Spleen (tissue), 11 donors: ENCODE measurements at regions not wholly inside any gene's neighbourhood (a gene's known extent, or its start where the extent isn't known, plus 50 kb on each side); places are given as distances from the start of the nearest gene placed in this dataset.

Source experiments
- DNase-seq: peaks from one replicate; pipeline ENCODE4 v3.0.0-alpha.2; 2020
- H3K27ac ChIP-seq, 8 donors: fragments of 200-600 bp; sonication (generic) in 7 of 8; 1 replicate in 4 of 8; 2 replicates in 4 of 8; pipeline versions ENCODE4 v1.5.0 to v1.8.0; 2016 to 2021; ENCODE audit warnings: inconsistent platforms in 4 of 8, mild to moderate bottlenecking in 4 of 8, moderate library complexity in 1 of 8
- H3K27me3 ChIP-seq, 7 donors: fragments of 200-600 bp; sonication (generic) in 6 of 7; replicated peaks in 1 of 7; 1 replicate in 4 of 7; 2 replicates in 3 of 7; pipeline versions ENCODE4 v1.5.0 to v1.8.0; 2016 to 2021; ENCODE audit warnings: inconsistent platforms in 3 of 7, mild to moderate bottlenecking in 1 of 7
- H3K36me3 ChIP-seq, 6 donors: fragments of 200-600 bp; sonication (generic) in 5 of 6; 1 replicate in 4 of 6; 2 replicates in 2 of 6; pipeline versions ENCODE4 v1.5.0 to v1.8.0; 2016 to 2021; ENCODE audit warnings: inconsistent platforms in 2 of 6
- H3K4me1 ChIP-seq, 6 donors: fragments of 200-600 bp; sonication (generic) in 5 of 6; 1 replicate in 3 of 6; 2 replicates in 3 of 6; pipeline versions ENCODE4 v1.5.0 to v1.8.0; 2016 to 2021; ENCODE audit warnings: inconsistent platforms in 3 of 6
- H3K4me3 ChIP-seq, 8 donors: fragments of 200-600 bp; sonication (generic) in 7 of 8; 1 replicate in 4 of 8; 2 replicates in 4 of 8; pipeline versions ENCODE4 v1.5.0 to v1.8.0; 2016 to 2021; ENCODE audit warnings: inconsistent platforms in 4 of 8, mild to moderate bottlenecking in 4 of 8, moderate library complexity in 2 of 8
- H3K9me3 ChIP-seq, 8 donors: fragments of 200-600 bp; sonication (generic) in 7 of 8; 1 replicate in 4 of 8; 2 replicates in 4 of 8; pipeline versions ENCODE4 v1.5.0 to v1.8.0; 2016 to 2021; ENCODE audit warnings: inconsistent platforms in 4 of 8
- CTCF ChIP-seq, 11 experiments: fragments of 200-600 bp in 7 of 11; fragments of 450-650 bp in 4 of 11; sonication (generic) in 4 of 11; IDR thresholded peaks in 8 of 11; conservative IDR thresholded peaks in 3 of 11; 1 replicate in 7 of 11; 2 replicates in 4 of 11; pipeline versions ENCODE4 v1.4.0 to v1.8.0; 2016 to 2021; ENCODE audit warnings: antibody characterized with exemption in 11 of 11, inconsistent platforms in 4 of 11, mild to moderate bottlenecking in 1 of 11
- POLR2A ChIP-seq, 3 donors: fragments of 450-650 bp; IDR thresholded peaks; one replicate each; pipeline ENCODE4 v1.5.1; 2017; ENCODE audit warnings: antibody characterized with exemption in 3 of 3, mild to moderate bottlenecking in 1 of 3
- POLR2AphosphoS5 ChIP-seq, 3 donors: sonication (generic); formaldehyde crosslinking; IDR thresholded peaks; one replicate each; pipeline ENCODE4 v1.5.1; 2017; ENCODE audit warnings: antibody characterized with exemption in 3 of 3
- WGBS, 5 donors: extraction: QIAGEN DNeasy Blood & Tissue Kit in 3 of 5; methylation state at CpG; one replicate each; pipeline versions ENCODE4 v1.1.5 to v1.1.7; 2013 to 2018; 5-methylcytosine and 5-hydroxymethylcytosine counted together
- intact Hi-C: fragments of 100-400 bp; cut with DNase I; formaldehyde crosslinking; loops from one replicate; pipeline ENCODE4 v1.15.0; 2023; ENCODE audit warnings: low total_unique reads
- donor health status: healthy with polysubstance abuse.
- donor health status: DM: no; HTN: no; CAD: no; lungs with moderate emphysema.
- donor health status: DM: no; HTN: no; CAD: no.
- donor health status: Bipolar disorder and iron deficiency.
- donor health status: healthy.
- donor health status: DM: no; HTN: no; CAD: no.
- donor health status: DM: yes; HTN: yes; CAD: no.

DNA sequence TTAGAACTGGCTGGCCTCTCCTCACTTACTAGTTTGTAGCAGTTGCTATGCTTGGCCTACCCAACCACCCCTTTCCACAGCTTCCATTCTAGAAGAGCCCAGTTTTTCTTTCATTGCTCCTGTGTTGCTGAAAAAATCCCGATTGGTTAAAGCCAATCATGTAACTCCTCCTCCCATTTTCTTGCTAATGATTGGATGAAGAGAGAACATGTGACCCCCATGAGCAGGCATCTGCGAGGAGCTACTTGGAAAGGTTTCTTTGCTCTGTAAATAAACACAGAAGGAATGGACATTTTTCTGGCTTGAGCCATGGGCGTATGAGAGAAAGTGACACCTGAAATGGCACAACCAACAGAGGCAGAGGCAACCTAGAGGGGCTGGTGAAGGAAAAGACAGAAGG lies 773.8 kb upstream of the TBX3 start:
- H3K36me3 ChIP-seq = no peaks in the 10 kb centered on the region
- no peak overlapping the region for H3K27ac ChIP-seq
- H3K4me3 ChIP-seq = no peak overlapping the region
- DNase-seq = no peak
- WGBS, 5 donors = 86 to 92% (median 92%) methylated on average over 3 of the region's 3 CpGs
- H3K27me3 ChIP-seq = peaks cover 0 to 7% (median 0%) of the 10 kb centered on the region in 7 donors
- H3K4me1 ChIP-seq = peaks cover 0 to 1% (median 0%) of the 10 kb centered on the region in 6 donors
- intact Hi-C loops = no loop called here
- peaks cover 0 to 31% (median 10%) of the 10 kb centered on the region in 8 donors for H3K9me3 ChIP-seq
- TF ChIP-seq POLR2AphosphoS5 (IDR thresholded peaks at IDR 0.05) = no peak
- no peak for TF ChIP-seq CTCF (IDR thresholded peaks at IDR 0.05 in 8 of 11, conservative IDR thresholded peaks at IDR 0.05 in 3 of 11)
- TF ChIP-seq POLR2A (IDR thresholded peaks at IDR 0.05) = no peak

GRCh38 chr12:115456946-115457689 lies 773.1 kb upstream of the TBX3 start:
- no peak overlapping the region for H3K4me3 ChIP-seq
- peaks cover 0 to 7% (median 0%) of the 10 kb centered on the region in 6 donors for H3K4me1 ChIP-seq
- TF ChIP-seq CTCF (IDR thresholded peaks at IDR 0.05 in 8 of 11, conservative IDR thresholded peaks at IDR 0.05 in 3 of 11) (no peak), POLR2A (IDR thresholded peaks at IDR 0.05) (no peak), POLR2AphosphoS5 (IDR thresholded peaks at IDR 0.05) (no peak)
- H3K36me3 ChIP-seq = no peaks in the 10 kb centered on the region
- no peak for DNase-seq
- H3K27ac ChIP-seq = no peak overlapping the region
- peaks cover 0 to 13% (median 0%) of the 10 kb centered on the region in 7 donors for H3K27me3 ChIP-seq
- WGBS, 5 donors = 67 to 83% (median 77%) methylated on average over 7 to 8 of the region's 8 CpGs
- H3K9me3 ChIP-seq = peaks cover 0 to 27% (median 10%) of the 10 kb centered on the region in 8 donors
- intact Hi-C loops = no loop called here

- intact Hi-C loops = no loop called here
Measured at GRCh38 chr12:115455268-115455681, 771.3 kb upstream of the TBX3 start.

More at GRCh38 chr12:115455268-115455681, 771.3 kb upstream of the TBX3 start:
- 81 to 94% (median 88%) methylated on average over 8 of the region's 8 CpGs for WGBS, 5 donors
- no peak overlapping the region for H3K4me3 ChIP-seq
- H3K36me3 ChIP-seq = no peaks in the 10 kb centered on the region
- peaks cover 0 to 16% (median 0%) of the 10 kb centered on the region in 8 donors for H3K9me3 ChIP-seq
- no peak for TF ChIP-seq POLR2A (IDR thresholded peaks at IDR 0.05)
- no peak for TF ChIP-seq CTCF (IDR thresholded peaks at IDR 0.05 in 8 of 11, conservative IDR thresholded peaks at IDR 0.05 in 3 of 11)
- TF ChIP-seq POLR2AphosphoS5 (IDR thresholded peaks at IDR 0.05) = no peak
- peaks cover 0 to 11% (median 2%) of the 10 kb centered on the region in 6 donors for H3K4me1 ChIP-seq
- H3K27ac ChIP-seq = no peak overlapping the region
- no peak for DNase-seq
- H3K27me3 ChIP-seq = peaks cover 0 to 28% (median 0%) of the 10 kb centered on the region in 7 donors
